Mesothelial cell of epicardium (in vitro differentiated cells): ENCODE measurements at regions not wholly inside any gene's neighbourhood (a gene's known extent, or its start where the extent isn't known, plus 50 kb on each side); places are given as distances from the start of the nearest gene placed in this dataset.

Experiments
- DNase-seq, 2 experiments: peaks; one replicate each; pipeline ENCODE4 v3.0.0; 2021; ENCODE audit warnings: low spot score in 2 of 2; ENCODE audit not compliant: unreplicated experiment in 2 of 2
- H3K27ac Mint-ChIP-seq: 2 replicates; pipeline ENCODE4 v1.8.0; 2021; ENCODE audit warnings: mixed read lengths
- H3K27me3 Mint-ChIP-seq: 2 replicates; pipeline ENCODE4 v1.8.0; 2021; ENCODE audit warnings: low read depth, mixed read lengths
- H3K36me3 Mint-ChIP-seq: 2 replicates; pipeline ENCODE4 v1.8.0; 2021; ENCODE audit warnings: mixed read lengths
- H3K4me1 Mint-ChIP-seq: 2 replicates; pipeline ENCODE4 v1.8.0; 2021; ENCODE audit warnings: mixed read lengths
- H3K4me3 Mint-ChIP-seq: 2 replicates; pipeline ENCODE4 v1.8.0; 2021; ENCODE audit warnings: mild to moderate bottlenecking, moderate library complexity, mixed read lengths
- H3K9me3 Mint-ChIP-seq: 2 replicates; pipeline ENCODE4 v1.8.0; 2021; ENCODE audit warnings: mixed read lengths
- CTCF ChIP-seq: fragments of 200-600 bp; sonication (generic); IDR thresholded peaks from one replicate; pipeline ENCODE4 v1.5.0; 2021; ENCODE audit warnings: antibody characterized with exemption; ENCODE audit not compliant: unreplicated experiment

- Mint-ChIP-seq H3K27ac (peak overlapping the region; percentile 12), H3K27me3 (no peaks in the 10 kb centered on the region), H3K4me3 (no peak overlapping the region), H3K9me3 (no peaks in the 10 kb centered on the region), H3K36me3 (peaks cover 5% of the 10 kb centered on the region), H3K4me1 (peaks cover 5% of the 10 kb centered on the region)
- DNase-seq = no peak
- no peak for TF ChIP-seq CTCF
These were observed 72.4 kb upstream of the CCDC150 start for GRCh38 chr2:196566961-196567666.

- TF ChIP-seq CTCF = no peak
- peaks cover 3% of the 10 kb centered on the region for H3K36me3 Mint-ChIP-seq
- H3K27ac Mint-ChIP-seq = no peak overlapping the region
- peaks cover 7% of the 10 kb centered on the region for H3K9me3 Mint-ChIP-seq
- peaks cover 5% of the 10 kb centered on the region for H3K4me1 Mint-ChIP-seq
- H3K27me3 Mint-ChIP-seq = no peaks in the 10 kb centered on the region
- H3K4me3 Mint-ChIP-seq = no peak overlapping the region
- no peak for DNase-seq
These were observed 71.0 kb upstream of the CCDC150 start for GRCh38 chr2:196568506-196568905.

- peaks cover 8% of the 10 kb centered on the region for H3K36me3 Mint-ChIP-seq
- no peak for TF ChIP-seq CTCF
- H3K27me3 Mint-ChIP-seq = no peaks in the 10 kb centered on the region
- DNase-seq = no peak
- peaks cover 15% of the 10 kb centered on the region for H3K9me3 Mint-ChIP-seq
- H3K4me1 Mint-ChIP-seq = peaks cover 25% of the 10 kb centered on the region
- no peak overlapping the region for H3K27ac Mint-ChIP-seq
- H3K4me3 Mint-ChIP-seq = no peak overlapping the region
These were observed 54.6 kb upstream of the CCDC150 start for GRCh38 chr2:196584903-196585302.

- TF ChIP-seq CTCF = no peak
- Mint-ChIP-seq H3K4me1 (peaks cover 42% of the 10 kb centered on the region), H3K9me3 (peaks cover 5% of the 10 kb centered on the region), H3K27me3 (no peaks in the 10 kb centered on the region), H3K4me3 (no peak overlapping the region), H3K27ac (peak overlapping the region; percentile 20), H3K36me3 (no peaks in the 10 kb centered on the region)
- DNase-seq = no peak
These were observed 53.0 kb upstream of the CCDC150 start for GRCh38 chr2:196586511-196586991.

DNA sequence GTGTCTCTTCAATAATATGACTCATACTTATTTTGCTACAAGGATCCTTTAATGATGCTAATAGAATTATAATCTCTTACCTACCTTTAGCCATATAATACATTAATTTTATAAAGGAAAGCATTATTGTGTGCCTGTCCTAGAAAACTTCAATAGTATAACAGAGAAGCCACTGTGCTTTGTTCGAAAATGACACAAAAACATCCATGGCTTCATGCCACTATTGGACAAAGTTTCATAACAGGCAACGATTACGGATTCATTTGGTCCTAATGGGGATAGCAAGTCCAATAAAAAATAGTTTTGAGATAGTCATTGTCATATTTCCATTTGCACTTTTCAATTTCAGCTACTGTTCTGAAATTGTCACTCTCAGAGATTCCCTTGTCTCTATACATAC, 52.5 kb upstream of the CCDC150 start:
- Mint-ChIP-seq H3K4me3 (no peak overlapping the region), H3K4me1 (peaks cover 47% of the 10 kb centered on the region), H3K36me3 (no peaks in the 10 kb centered on the region), H3K27ac (no peak overlapping the region), H3K9me3 (peaks cover 5% of the 10 kb centered on the region), H3K27me3 (no peaks in the 10 kb centered on the region)
- no peak for TF ChIP-seq CTCF
- no peak for DNase-seq
